GM18907 (cell line): ENCODE measurements at regions not wholly inside any gene's neighbourhood (a gene's known extent, or its start where the extent isn't known, plus 50 kb on each side); places are given as distances from the start of the nearest gene placed in this dataset.
"Not testable (repeated sequence)": the region's sequence is repeated elsewhere in the genome, so short reads cannot be mapped to it uniquely, and the experiment has no call there.

Source experiments
- ATAC-seq: cut with Tn5 transposase; IDR thresholded peaks from one replicate; pipeline ENCODE4 v1.9.1; 2021; ENCODE audit warnings: mild to moderate bottlenecking, moderate library complexity; ENCODE audit not compliant: unreplicated experiment

GRCh38 chr11:15686259-15686658 is 571.5 kb downstream of the INSC start:
- ATAC-seq: not testable (repeated sequence)

GRCh38 chr11:15687342-15687741 is 572.6 kb downstream of the INSC start:
- ATAC-seq: no peak

- ATAC-seq: no peak
Measured at GRCh38 chr11:15688351-15688792, 573.6 kb downstream of the INSC start.

- no peak for ATAC-seq
Measured at GRCh38 chr11:15690320-15690719, 575.6 kb downstream of the INSC start.

GRCh38 chr11:15692739-15693138 is 578.0 kb downstream of the INSC start:
- ATAC-seq: peak; percentile 84

GRCh38 chr11:15695096-15695721 is 580.5 kb downstream of the INSC start:
- ATAC-seq: no peak

- ATAC-seq: no peak
Measured at GRCh38 chr11:15696069-15696468, 581.3 kb downstream of the INSC start.

- no peak for ATAC-seq
Measured at GRCh38 chr11:15697437-15698236, 582.9 kb downstream of the INSC start.

GRCh38 chr11:15698855-15699254 is 584.1 kb downstream of the INSC start:
- ATAC-seq: no peak

GRCh38 chr11:15699978-15700377 is 585.3 kb downstream of the INSC start:
- no peak for ATAC-seq

GRCh38 chr11:15700456-15700855 is 585.7 kb downstream of the INSC start:
- no peak for ATAC-seq

GRCh38 chr11:15704064-15704463 is 589.3 kb downstream of the INSC start:
- ATAC-seq: no peak

- no peak for ATAC-seq
Measured at GRCh38 chr11:15704556-15704955, 589.8 kb downstream of the INSC start.

GRCh38 chr11:15705891-15706290 is 591.2 kb downstream of the INSC start:
- no peak for ATAC-seq

- ATAC-seq: no peak
Measured at GRCh38 chr11:15707194-15707593, 592.5 kb downstream of the INSC start.

- ATAC-seq: no peak
Measured at GRCh38 chr11:15707971-15708370, 593.2 kb downstream of the INSC start.

GRCh38 chr11:15710580-15711275 is 596.0 kb downstream of the INSC start:
- no peak for ATAC-seq

- ATAC-seq: no peak
Measured at GRCh38 chr11:15711311-15711710, 596.6 kb downstream of the INSC start.

GRCh38 chr11:15714641-15715399 is 600.1 kb downstream of the INSC start:
- no peak for ATAC-seq

- ATAC-seq: no peak
Measured at GRCh38 chr11:15716550-15716949, 601.8 kb downstream of the INSC start.

- ATAC-seq: no peak
Measured at GRCh38 chr11:15720460-15720859, 605.7 kb downstream of the INSC start.
